NOMO-1 treated with DMSO at 0.1 percent for 48 hours (cell line): ENCODE measurements at regions not wholly inside any gene's neighbourhood (a gene's known extent, or its start where the extent isn't known, plus 50 kb on each side); places are given as distances from the start of the nearest gene placed in this dataset.

Experiments
- DNase-seq: peaks from one replicate; lab custom pipeline; 2025; ENCODE audit not compliant: unreplicated experiment; lab: John Stamatoyannopoulos, UW

GRCh38 chr5:21694567-21694966 lies 1158.6 kb downstream of the CDH12 start:
- no peak for DNase-seq

GRCh38 chr5:21693591-21693990 lies 1159.6 kb downstream of the CDH12 start:
- no peak for DNase-seq

GRCh38 chr5:21689587-21689986 lies 1163.6 kb downstream of the CDH12 start:
- DNase-seq, result no peak

GRCh38 chr5:21688655-21689054 lies 1164.5 kb downstream of the CDH12 start:
- no peak for DNase-seq

- no peak for DNase-seq
These were observed 1165.5 kb downstream of the CDH12 start for GRCh38 chr5:21687621-21688020.

- no peak for DNase-seq
These were observed 1166.4 kb downstream of the CDH12 start for GRCh38 chr5:21686706-21687105.

GRCh38 chr5:21685522-21685921 lies 1167.6 kb downstream of the CDH12 start:
- no peak for DNase-seq

- DNase-seq, result no peak
These were observed 1168.2 kb downstream of the CDH12 start for GRCh38 chr5:21684992-21685391.

GRCh38 chr5:21681911-21682310 lies 1171.2 kb downstream of the CDH12 start:
- no peak for DNase-seq

GRCh38 chr5:21680641-21681040 lies 1172.5 kb downstream of the CDH12 start:
- no peak for DNase-seq

- no peak for DNase-seq
These were observed 1172.9 kb downstream of the CDH12 start for GRCh38 chr5:21680196-21680595.

GRCh38 chr5:21678526-21678925 lies 1174.6 kb downstream of the CDH12 start:
- no peak for DNase-seq

- no peak for DNase-seq
These were observed 1180.2 kb downstream of the CDH12 start for GRCh38 chr5:21672911-21673310.

GRCh38 chr5:21672360-21672759 lies 1180.8 kb downstream of the CDH12 start:
- no peak for DNase-seq

GRCh38 chr5:21665524-21665923 lies 1187.6 kb downstream of the CDH12 start:
- DNase-seq, result no peak

- DNase-seq, result no peak
These were observed 1190.1 kb downstream of the CDH12 start for GRCh38 chr5:21663082-21663481.

- DNase-seq, result no peak
These were observed 1192.0 kb downstream of the CDH12 start for GRCh38 chr5:21661184-21661583.

- no peak for DNase-seq
These were observed 1198.6 kb downstream of the CDH12 start for GRCh38 chr5:21654556-21654955.

GRCh38 chr5:21649969-21650368 lies 1203.2 kb downstream of the CDH12 start:
- DNase-seq, result no peak

- DNase-seq, result no peak
These were observed 1206.7 kb downstream of the CDH12 start for GRCh38 chr5:21646469-21646868.

GRCh38 chr5:21644032-21644431 lies 1209.1 kb downstream of the CDH12 start:
- DNase-seq, result peak; percentile 52

GRCh38 chr5:21642312-21642711 lies 1210.8 kb downstream of the CDH12 start:
- DNase-seq, result no peak

- no peak for DNase-seq
These were observed 1229.3 kb downstream of the CDH12 start for GRCh38 chr5:21623831-21624230.

GRCh38 chr5:21615195-21615765 lies 1237.9 kb downstream of the CDH12 start:
- no peak for DNase-seq
